GM12878 (cell line): ENCODE measurements at regions not wholly inside any gene's neighbourhood (a gene's known extent, or its start where the extent isn't known, plus 50 kb on each side); places are given as distances from the start of the nearest gene placed in this dataset.

Experiments
- EGR1 ChIP-seq, 2 experiments: IDR thresholded peaks; 1 replicate in 1 of 2; 2 replicates in 1 of 2; pipeline ENCODE4 v1.6.1; 2011 to 2012; ENCODE audit warnings: low read depth in 2 of 2, low read length in 2 of 2, borderline replicate concordance in 1 of 2, mild to moderate bottlenecking in 1 of 2, moderate library complexity in 1 of 2
- IRF4 ChIP-seq: IDR thresholded peaks from 2 replicates; pipeline ENCODE4 v1.6.1; 2011; ENCODE audit warnings: low read depth, low read length
- SUPT20H ChIP-seq: IDR thresholded peaks from 2 replicates; pipeline ENCODE4 v1.6.1; 2011; ENCODE audit warnings: low read depth, mild to moderate bottlenecking, low read length, moderate library complexity, borderline replicate concordance; ENCODE audit not compliant: control insufficient read depth
- TARDBP ChIP-seq: IDR thresholded peaks from 2 replicates; pipeline ENCODE4 v1.6.1; 2016; ENCODE audit warnings: borderline replicate concordance
- TF ChIP-seq, protein P1 (sequence below): fragments of 450-650 bp; IDR thresholded peaks from 2 replicates; pipeline ENCODE4 v1.6.1; 2018; ENCODE audit warnings: mild to moderate bottlenecking, low read depth, moderate library complexity; ENCODE audit not compliant: partially characterized antibody
- TF ChIP-seq, protein P2 (sequence below): IDR thresholded peaks from 2 replicates; pipeline ENCODE4 v1.6.1; 2012; ENCODE audit warnings: low read depth, low read length, improper control_type of control experiment
- TF ChIP-seq, protein P3 (sequence below): fragments of 450-650 bp; IDR thresholded peaks from 2 replicates; pipeline ENCODE4 v1.6.1; 2017; ENCODE audit warnings: mild to moderate bottlenecking, low read depth, inconsistent platforms; ENCODE audit not compliant: poor library complexity, severe bottlenecking

DNA sequence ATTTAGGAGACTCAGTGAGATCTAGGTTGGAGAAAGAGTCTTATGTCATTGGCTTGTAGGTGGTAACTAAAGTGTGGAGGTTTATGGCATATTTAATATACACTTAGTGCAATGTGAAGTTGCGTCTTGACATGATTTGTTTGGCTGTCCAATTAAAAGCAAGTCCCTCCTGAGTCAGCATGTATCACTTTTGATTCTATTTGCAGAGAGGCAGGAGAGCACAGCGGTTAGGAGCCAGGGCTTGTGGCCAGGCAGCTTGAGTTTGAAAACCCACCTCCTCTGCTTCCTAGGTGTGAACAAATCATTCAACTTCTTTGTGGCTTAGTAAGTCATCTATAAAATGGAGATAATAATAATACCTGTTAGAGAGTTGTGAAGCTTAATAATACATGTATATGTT is 68.5 kb upstream of the OTX2 start (continued):
- TF ChIP-seq, protein P1, sequence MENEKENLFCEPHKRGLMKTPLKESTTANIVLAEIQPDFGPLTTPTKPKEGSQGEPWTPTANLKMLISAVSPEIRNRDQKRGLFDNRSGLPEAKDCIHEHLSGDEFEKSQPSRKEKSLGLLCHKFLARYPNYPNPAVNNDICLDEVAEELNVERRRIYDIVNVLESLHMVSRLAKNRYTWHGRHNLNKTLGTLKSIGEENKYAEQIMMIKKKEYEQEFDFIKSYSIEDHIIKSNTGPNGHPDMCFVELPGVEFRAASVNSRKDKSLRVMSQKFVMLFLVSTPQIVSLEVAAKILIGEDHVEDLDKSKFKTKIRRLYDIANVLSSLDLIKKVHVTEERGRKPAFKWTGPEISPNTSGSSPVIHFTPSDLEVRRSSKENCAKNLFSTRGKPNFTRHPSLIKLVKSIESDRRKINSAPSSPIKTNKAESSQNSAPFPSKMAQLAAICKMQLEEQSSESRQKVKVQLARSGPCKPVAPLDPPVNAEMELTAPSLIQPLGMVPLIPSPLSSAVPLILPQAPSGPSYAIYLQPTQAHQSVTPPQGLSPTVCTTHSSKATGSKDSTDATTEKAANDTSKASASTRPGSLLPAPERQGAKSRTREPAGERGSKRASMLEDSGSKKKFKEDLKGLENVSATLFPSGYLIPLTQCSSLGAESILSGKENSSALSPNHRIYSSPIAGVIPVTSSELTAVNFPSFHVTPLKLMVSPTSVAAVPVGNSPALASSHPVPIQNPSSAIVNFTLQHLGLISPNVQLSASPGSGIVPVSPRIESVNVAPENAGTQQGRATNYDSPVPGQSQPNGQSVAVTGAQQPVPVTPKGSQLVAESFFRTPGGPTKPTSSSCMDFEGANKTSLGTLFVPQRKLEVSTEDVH: no peak
- TF ChIP-seq TARDBP (no peak), IRF4 (no peak), EGR1 (IDR thresholded peaks at IDR 0.05; ENCODE audit: borderline replicate concordance in 1 of 2, low read depth in 2 of 2, low read length in 2 of 2) (no peak), SUPT20H (no peak)
- TF ChIP-seq, protein P2, sequence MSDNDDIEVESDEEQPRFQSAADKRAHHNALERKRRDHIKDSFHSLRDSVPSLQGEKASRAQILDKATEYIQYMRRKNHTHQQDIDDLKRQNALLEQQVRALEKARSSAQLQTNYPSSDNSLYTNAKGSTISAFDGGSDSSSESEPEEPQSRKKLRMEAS: no peak
- TF ChIP-seq, protein P3, sequence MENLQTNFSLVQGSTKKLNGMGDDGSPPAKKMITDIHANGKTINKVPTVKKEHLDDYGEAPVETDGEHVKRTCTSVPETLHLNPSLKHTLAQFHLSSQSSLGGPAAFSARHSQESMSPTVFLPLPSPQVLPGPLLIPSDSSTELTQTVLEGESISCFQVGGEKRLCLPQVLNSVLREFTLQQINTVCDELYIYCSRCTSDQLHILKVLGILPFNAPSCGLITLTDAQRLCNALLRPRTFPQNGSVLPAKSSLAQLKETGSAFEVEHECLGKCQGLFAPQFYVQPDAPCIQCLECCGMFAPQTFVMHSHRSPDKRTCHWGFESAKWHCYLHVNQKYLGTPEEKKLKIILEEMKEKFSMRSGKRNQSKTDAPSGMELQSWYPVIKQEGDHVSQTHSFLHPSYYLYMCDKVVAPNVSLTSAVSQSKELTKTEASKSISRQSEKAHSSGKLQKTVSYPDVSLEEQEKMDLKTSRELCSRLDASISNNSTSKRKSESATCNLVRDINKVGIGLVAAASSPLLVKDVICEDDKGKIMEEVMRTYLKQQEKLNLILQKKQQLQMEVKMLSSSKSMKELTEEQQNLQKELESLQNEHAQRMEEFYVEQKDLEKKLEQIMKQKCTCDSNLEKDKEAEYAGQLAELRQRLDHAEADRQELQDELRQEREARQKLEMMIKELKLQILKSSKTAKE: no peak
